ENCODE measurements at regions not wholly inside any gene's neighbourhood (a gene's known extent, or its start where the extent isn't known, plus 50 kb on each side); places are given as distances from the start of the nearest gene placed in this dataset.

DNA sequence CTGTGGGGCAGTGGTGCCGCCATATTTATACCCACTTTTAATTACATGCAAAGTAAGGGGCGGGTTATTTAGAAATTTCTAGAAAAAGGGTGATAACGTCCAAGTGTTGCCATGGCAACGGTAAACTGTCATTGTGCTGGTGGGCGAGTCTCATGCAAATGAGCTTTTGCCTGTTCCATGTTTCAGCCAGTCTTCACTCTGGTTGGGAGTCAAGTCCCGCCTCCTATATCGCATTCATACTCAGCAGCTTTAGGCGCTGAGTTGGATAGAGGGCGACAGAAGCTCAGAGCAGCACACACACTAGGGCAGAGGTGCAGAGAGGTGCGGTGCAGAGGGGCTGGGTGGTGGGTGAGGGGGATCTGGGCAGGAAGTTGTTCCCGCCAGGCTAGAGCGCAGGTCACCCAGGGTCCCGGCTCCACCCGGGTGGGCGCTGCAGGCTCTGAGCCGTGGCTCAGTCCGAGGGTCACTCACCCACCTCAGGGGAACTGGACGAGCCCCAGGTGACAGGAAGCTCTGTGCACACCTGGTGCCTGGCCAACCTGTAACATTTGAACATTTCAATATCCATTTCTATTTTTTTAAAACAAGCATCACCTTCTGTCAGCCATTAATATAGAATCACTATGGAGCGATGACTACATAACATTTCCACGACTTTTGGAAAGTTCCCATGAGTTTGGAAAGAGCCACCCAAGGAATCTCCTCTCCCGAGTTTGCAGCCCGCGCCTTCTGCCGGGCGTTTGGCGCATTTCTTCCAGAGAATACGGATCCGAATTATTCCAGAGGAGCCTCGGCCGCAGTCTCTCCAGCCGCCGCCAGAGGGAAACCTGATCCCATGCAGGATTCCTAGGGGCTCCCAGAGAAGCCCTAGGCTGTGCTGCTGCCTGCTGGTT lies 89.1 kb upstream of the PHACTR3 start:
- no peaks in the 10 kb centered on the region for H3K36me3 ChIP-seq (replicated peaks)
- DNase-seq: peak; percentile 58
- no peak overlapping the region for H3K27ac ChIP-seq
- in situ Hi-C loops (cut with HindIII; ENCODE audit: low pct_ligation_motif_present, low sequenced_read_pairs): no loop called here
- TF ChIP-seq, protein P1, sequence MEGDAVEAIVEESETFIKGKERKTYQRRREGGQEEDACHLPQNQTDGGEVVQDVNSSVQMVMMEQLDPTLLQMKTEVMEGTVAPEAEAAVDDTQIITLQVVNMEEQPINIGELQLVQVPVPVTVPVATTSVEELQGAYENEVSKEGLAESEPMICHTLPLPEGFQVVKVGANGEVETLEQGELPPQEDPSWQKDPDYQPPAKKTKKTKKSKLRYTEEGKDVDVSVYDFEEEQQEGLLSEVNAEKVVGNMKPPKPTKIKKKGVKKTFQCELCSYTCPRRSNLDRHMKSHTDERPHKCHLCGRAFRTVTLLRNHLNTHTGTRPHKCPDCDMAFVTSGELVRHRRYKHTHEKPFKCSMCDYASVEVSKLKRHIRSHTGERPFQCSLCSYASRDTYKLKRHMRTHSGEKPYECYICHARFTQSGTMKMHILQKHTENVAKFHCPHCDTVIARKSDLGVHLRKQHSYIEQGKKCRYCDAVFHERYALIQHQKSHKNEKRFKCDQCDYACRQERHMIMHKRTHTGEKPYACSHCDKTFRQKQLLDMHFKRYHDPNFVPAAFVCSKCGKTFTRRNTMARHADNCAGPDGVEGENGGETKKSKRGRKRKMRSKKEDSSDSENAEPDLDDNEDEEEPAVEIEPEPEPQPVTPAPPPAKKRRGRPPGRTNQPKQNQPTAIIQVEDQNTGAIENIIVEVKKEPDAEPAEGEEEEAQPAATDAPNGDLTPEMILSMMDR (IDR thresholded peaks at IDR 0.05; ENCODE audit: low read depth, low read length, missing control alignments): peak; percentile 84
- no peak overlapping the region for H3K4me3 ChIP-seq (ENCODE audit: low read depth, low read length)
- no peaks in the 10 kb centered on the region for H3K27me3 ChIP-seq (replicated peaks)

DNA sequence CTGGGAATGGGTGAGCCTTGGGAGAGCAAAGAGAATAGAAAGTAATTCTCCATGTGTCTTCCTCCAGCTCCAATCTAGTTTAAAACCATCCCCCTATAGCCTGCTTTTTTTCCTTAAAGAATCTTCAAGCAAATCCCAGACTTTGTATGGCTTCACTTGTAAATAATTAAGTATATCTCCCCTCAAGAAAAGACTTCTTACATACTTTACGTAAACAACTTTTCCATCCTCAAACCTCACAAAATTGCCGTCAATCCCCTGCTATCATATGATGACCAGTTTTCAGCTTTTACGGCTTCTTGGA lies 88.5 kb upstream of the PHACTR3 start:
- H3K36me3 ChIP-seq (replicated peaks): no peaks in the 10 kb centered on the region
- TF ChIP-seq, protein P1 (IDR thresholded peaks at IDR 0.05; ENCODE audit: low read depth, low read length, missing control alignments): no peak
- H3K27ac ChIP-seq: no peak overlapping the region
- no peak for DNase-seq
- H3K27me3 ChIP-seq (replicated peaks): no peaks in the 10 kb centered on the region
- H3K4me3 ChIP-seq (ENCODE audit: low read depth, low read length): no peak overlapping the region
- in situ Hi-C loops (cut with HindIII; ENCODE audit: low pct_ligation_motif_present, low sequenced_read_pairs): no loop called here

DNA sequence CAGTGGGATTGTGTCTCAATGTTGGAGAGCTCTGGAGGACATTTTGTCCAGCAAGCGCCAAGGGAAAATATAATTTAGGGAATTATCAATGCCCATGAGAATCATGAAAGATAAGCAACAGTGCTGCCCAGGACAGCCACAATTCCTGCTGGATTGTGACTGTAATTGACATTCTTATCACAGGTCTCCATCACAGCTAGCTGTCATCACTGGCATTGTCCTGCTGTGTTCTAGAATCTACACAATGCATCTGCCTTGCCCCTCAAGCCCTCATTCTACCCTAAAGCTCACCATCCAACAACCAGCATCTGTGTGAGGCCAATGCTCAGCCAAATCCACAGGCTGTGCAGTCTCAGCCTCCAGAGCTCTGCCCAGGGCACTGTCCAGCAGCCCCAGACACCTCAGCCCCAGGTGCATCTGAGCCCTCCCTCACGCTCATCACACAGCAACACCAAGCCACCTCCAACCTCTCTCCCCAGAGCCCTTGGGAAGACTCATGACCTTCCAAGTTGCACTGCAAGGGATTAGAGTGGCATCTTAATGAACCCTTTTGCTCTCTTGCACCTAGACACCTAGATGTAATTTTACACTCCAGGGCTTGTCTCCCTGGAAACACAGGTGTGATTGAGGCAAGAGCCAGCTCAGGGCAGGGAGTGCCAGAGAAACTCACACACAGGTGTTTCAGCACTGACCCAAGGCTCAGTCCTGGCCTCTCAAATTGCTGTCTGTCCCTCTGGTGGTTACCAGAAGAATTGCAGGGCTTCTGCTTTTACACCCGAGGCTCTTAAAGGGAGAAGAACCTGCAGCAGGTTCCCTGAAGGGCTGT lies 85.2 kb upstream of the PHACTR3 start:
- Histone ChIP-seq H3K4me3 (ENCODE audit: low read depth, low read length) (no peak overlapping the region), H3K36me3 (replicated peaks) (no peaks in the 10 kb centered on the region), H3K27me3 (replicated peaks) (no peaks in the 10 kb centered on the region), H3K27ac (no peak overlapping the region)
- TF ChIP-seq, protein P1 (IDR thresholded peaks at IDR 0.05; ENCODE audit: low read depth, low read length, missing control alignments): peak; percentile 83
- DNase-seq: peak; percentile 10
- in situ Hi-C loops (cut with HindIII; ENCODE audit: low pct_ligation_motif_present, low sequenced_read_pairs): no loop called here

DNA sequence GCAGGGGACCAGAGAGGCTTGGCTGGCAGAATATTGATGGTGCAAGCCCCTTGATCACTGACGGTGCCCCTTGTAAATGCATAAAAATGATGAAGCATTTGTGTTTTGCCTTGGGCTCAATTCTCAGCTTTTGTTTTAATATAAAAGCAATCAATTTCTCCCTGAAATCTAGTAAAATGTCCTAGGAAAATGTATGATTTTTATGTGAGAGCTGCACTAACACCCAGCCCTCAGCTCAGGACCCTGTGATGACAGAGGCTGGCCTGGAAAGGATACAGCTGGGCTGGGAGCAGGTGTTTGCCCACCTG lies 84.7 kb upstream of the PHACTR3 start:
- no peaks in the 10 kb centered on the region for H3K27me3 ChIP-seq (replicated peaks)
- H3K36me3 ChIP-seq (replicated peaks): no peaks in the 10 kb centered on the region
- no peak for DNase-seq
- H3K4me3 ChIP-seq (ENCODE audit: low read depth, low read length): no peak overlapping the region
- in situ Hi-C loops (cut with HindIII; ENCODE audit: low pct_ligation_motif_present, low sequenced_read_pairs): no loop called here
- no peak overlapping the region for H3K27ac ChIP-seq
- TF ChIP-seq, protein P1 (IDR thresholded peaks at IDR 0.05; ENCODE audit: low read depth, low read length, missing control alignments): no peak

DNA sequence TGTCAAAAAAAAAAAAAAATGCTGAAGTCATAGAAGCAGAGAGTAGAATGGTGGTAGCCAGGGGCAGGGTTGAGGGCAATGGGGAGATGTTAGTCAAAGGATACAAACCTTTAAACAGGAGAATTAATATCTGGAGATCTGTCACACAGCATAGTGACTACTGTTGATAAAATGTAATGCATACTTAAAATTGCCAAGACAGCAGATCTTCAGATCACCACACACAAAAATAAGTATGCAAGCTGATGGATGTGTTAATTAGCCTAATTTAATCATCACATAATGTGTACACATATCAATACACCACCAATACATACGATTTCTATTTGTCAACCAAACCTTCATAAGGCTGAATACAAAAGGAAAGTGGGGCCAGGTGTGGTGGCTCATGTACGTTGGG lies 83.5 kb upstream of the PHACTR3 start:
- no peaks in the 10 kb centered on the region for H3K36me3 ChIP-seq (replicated peaks)
- H3K27ac ChIP-seq: no peak overlapping the region
- TF ChIP-seq, protein P1 (IDR thresholded peaks at IDR 0.05; ENCODE audit: low read depth, low read length, missing control alignments): no peak
- in situ Hi-C loops (cut with HindIII; ENCODE audit: low pct_ligation_motif_present, low sequenced_read_pairs): no loop called here
- DNase-seq: no peak
- no peak overlapping the region for H3K4me3 ChIP-seq (ENCODE audit: low read depth, low read length)
- no peaks in the 10 kb centered on the region for H3K27me3 ChIP-seq (replicated peaks)
